Testis (tissue), 2 donors: ENCODE measurements at regions not wholly inside any gene's neighbourhood (a gene's known extent, or its start where the extent isn't known, plus 50 kb on each side); places are given as distances from the start of the nearest gene placed in this dataset.

Experiments used
- CTCF ChIP-seq, 3 experiments: fragments of 450-650 bp in 2 of 3; fragments of 200-600 bp in 1 of 3; sonication (generic) in 1 of 3; IDR thresholded peaks; one replicate each; pipeline ENCODE4 v1.5.1; 2016 to 2019; ENCODE audit warnings: antibody characterized with exemption in 3 of 3, mild to moderate bottlenecking in 2 of 3, moderate library complexity in 1 of 3
- POLR2A ChIP-seq: fragments of 450-650 bp; IDR thresholded peaks from one replicate; pipeline ENCODE4 v1.6.1; 2017; ENCODE audit warnings: antibody characterized with exemption, mild to moderate bottlenecking, moderate library complexity

DNA sequence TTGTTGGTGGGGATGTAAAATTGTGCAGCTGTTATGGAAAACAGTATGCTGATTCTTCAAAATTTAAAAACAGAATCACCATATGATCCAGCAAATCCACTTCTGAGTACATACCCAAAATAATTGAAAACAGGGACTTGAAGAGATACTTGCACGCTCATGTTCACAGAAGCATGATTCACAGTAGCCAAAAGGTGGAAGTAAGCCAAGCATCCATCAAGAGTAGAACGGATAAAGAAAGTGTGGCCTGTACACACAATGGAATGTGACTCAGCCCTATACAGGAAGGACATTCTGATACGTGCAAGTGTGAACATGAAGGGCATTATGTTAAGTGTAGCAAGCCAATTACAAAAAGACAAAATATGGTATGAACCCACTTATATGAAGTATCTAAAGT is 696.7 kb upstream of the CELF2 start:
- TF ChIP-seq CTCF (IDR thresholded peaks at IDR 0.05) (no peak), POLR2A (no peak)
